ENCODE measurements at regions not wholly inside any gene's neighbourhood (a gene's known extent, or its start where the extent isn't known, plus 50 kb on each side); places are given as distances from the start of the nearest gene placed in this dataset.

- no peak for DNase-seq
- no peak overlapping the region for H3K27ac Mint-ChIP-seq
- H3K4me3 Mint-ChIP-seq, result no peak overlapping the region
These were observed 363.9 kb upstream of the SUCLG2 start for GRCh38 chr3:68018275-68018674.

GRCh38 chr3:68017069-68017468 is 362.7 kb upstream of the SUCLG2 start:
- 86% methylated on average over 2 of the region's 3 CpGs; no CpG with 5 or more reads in 1 of the 2 experiments for WGBS, 2 experiments (ENCODE audit: insufficient coverage in 1 of 2, insufficient read length in 1 of 2)

More at GRCh38 chr3:68018275-68018674, 363.9 kb upstream of the SUCLG2 start:
- WGBS, 2 experiments (ENCODE audit: insufficient coverage in 1 of 2, insufficient read length in 1 of 2), result 89 to 100% methylated on average over 1 of the region's 1 CpG
- no peaks in the 10 kb centered on the region for H3K27me3 Mint-ChIP-seq (ENCODE audit: insufficient read depth)
- no peaks in the 10 kb centered on the region for H3K9me3 Mint-ChIP-seq
- Histone ChIP-seq H3K4me3 (ENCODE audit: low read length) (no peak overlapping the region), H3K27ac (ENCODE audit: low read depth, low read length) (no peak overlapping the region), H3K9ac (ENCODE audit: extremely low read depth, low read length, poor library complexity, severe bottlenecking) (no peak overlapping the region), H3K4me1 (ENCODE audit: control insufficient read depth, insufficient read depth, low read length) (no peaks in the 10 kb centered on the region), H3K36me3 (ENCODE audit: control insufficient read depth, insufficient read depth, low read length) (no peaks in the 10 kb centered on the region), H3K9me3 (ENCODE audit: control insufficient read depth, low read length) (no peaks in the 10 kb centered on the region), H3K27me3 (ENCODE audit: control insufficient read depth, insufficient read depth, low read length, poor library complexity, severe bottlenecking) (no peaks in the 10 kb centered on the region)
- H3K4me1 Mint-ChIP-seq, result peaks cover 5% of the 10 kb centered on the region
- H3K36me3 Mint-ChIP-seq (ENCODE audit: low read depth), result no peaks in the 10 kb centered on the region
- TF ChIP-seq CTCF (conservative IDR thresholded peaks at IDR 0.05), result peak; percentile 53

GRCh38 chr3:68009900-68010299 is 355.5 kb upstream of the SUCLG2 start:
- Histone ChIP-seq H3K4me1 (ENCODE audit: control insufficient read depth, insufficient read depth, low read length) (no peaks in the 10 kb centered on the region), H3K27me3 (ENCODE audit: control insufficient read depth, insufficient read depth, low read length, poor library complexity, severe bottlenecking) (peaks cover 35% of the 10 kb centered on the region), H3K9me3 (ENCODE audit: control insufficient read depth, low read length) (no peaks in the 10 kb centered on the region), H3K27ac (ENCODE audit: low read depth, low read length) (no peak overlapping the region), H3K4me3 (ENCODE audit: low read length) (no peak overlapping the region), H3K9ac (ENCODE audit: extremely low read depth, low read length, poor library complexity, severe bottlenecking) (no peak overlapping the region), H3K36me3 (ENCODE audit: control insufficient read depth, insufficient read depth, low read length) (no peaks in the 10 kb centered on the region)
- no peaks in the 10 kb centered on the region for H3K9me3 Mint-ChIP-seq
- no peaks in the 10 kb centered on the region for H3K36me3 Mint-ChIP-seq (ENCODE audit: low read depth)
- peaks cover 9% of the 10 kb centered on the region for H3K4me1 Mint-ChIP-seq
- no peak for TF ChIP-seq CTCF (conservative IDR thresholded peaks at IDR 0.05)
- H3K4me3 Mint-ChIP-seq, result no peak overlapping the region
- H3K27ac Mint-ChIP-seq, result no peak overlapping the region
- WGBS, 2 experiments (ENCODE audit: insufficient coverage in 1 of 2, insufficient read length in 1 of 2), result 89 to 100% methylated on average over 4 to 5 of the region's 5 CpGs
- DNase-seq, result no peak
- peaks cover 44% of the 10 kb centered on the region for H3K27me3 Mint-ChIP-seq (ENCODE audit: insufficient read depth)

More at GRCh38 chr3:68017069-68017468, 362.7 kb upstream of the SUCLG2 start:
- Mint-ChIP-seq H3K27ac (no peak overlapping the region), H3K9me3 (no peaks in the 10 kb centered on the region), H3K36me3 (ENCODE audit: low read depth) (no peaks in the 10 kb centered on the region), H3K4me3 (no peak overlapping the region), H3K27me3 (ENCODE audit: insufficient read depth) (no peaks in the 10 kb centered on the region), H3K4me1 (peaks cover 5% of the 10 kb centered on the region)
- H3K4me1 ChIP-seq (ENCODE audit: control insufficient read depth, insufficient read depth, low read length), result no peaks in the 10 kb centered on the region
- peak; percentile 52 for TF ChIP-seq CTCF (conservative IDR thresholded peaks at IDR 0.05)
- H3K9ac ChIP-seq (ENCODE audit: extremely low read depth, low read length, poor library complexity, severe bottlenecking), result no peak overlapping the region
- no peak overlapping the region for H3K27ac ChIP-seq (ENCODE audit: low read depth, low read length)
- DNase-seq, result no peak
- H3K36me3 ChIP-seq (ENCODE audit: control insufficient read depth, insufficient read depth, low read length), result no peaks in the 10 kb centered on the region
- H3K4me3 ChIP-seq (ENCODE audit: low read length), result no peak overlapping the region
- no peaks in the 10 kb centered on the region for H3K27me3 ChIP-seq (ENCODE audit: control insufficient read depth, insufficient read depth, low read length, poor library complexity, severe bottlenecking)
- H3K9me3 ChIP-seq (ENCODE audit: control insufficient read depth, low read length), result no peaks in the 10 kb centered on the region

Measured in endodermal cell (in vitro differentiated cells).